Hepatocyte (in vitro differentiated cells): ENCODE measurements at regions not wholly inside any gene's neighbourhood (a gene's known extent, or its start where the extent isn't known, plus 50 kb on each side); places are given as distances from the start of the nearest gene placed in this dataset.

Experiments
- DNase-seq: peaks from one replicate; pipeline ENCODE4 v3.0.0-alpha.2; 2016; ENCODE audit warnings: low spot score
- H2AFZ ChIP-seq: fragments of 200-600 bp; sonication (generic); 2 replicates; pipeline ENCODE4 v1.6.0; 2016; ENCODE audit warnings: antibody characterized with exemption, mild to moderate bottlenecking
- H3K27ac ChIP-seq: fragments of 200-600 bp; sonication (generic); 2 replicates; pipeline ENCODE4 v1.5.1; 2016; ENCODE audit warnings: mild to moderate bottlenecking
- H3K27me3 ChIP-seq: fragments of 200-600 bp; sonication (generic); 2 replicates; pipeline ENCODE4 v1.6.1; 2016
- H3K36me3 ChIP-seq: fragments of 200-600 bp; sonication (generic); replicated peaks from 2 replicates; pipeline ENCODE4 v1.5.1; 2016; ENCODE audit warnings: low read depth; ENCODE audit not compliant: insufficient read depth
- H3K4me1 ChIP-seq: fragments of 200-600 bp; sonication (generic); 2 replicates; pipeline ENCODE4 v1.5.1; 2016; ENCODE audit warnings: mild to moderate bottlenecking, moderate library complexity; ENCODE audit not compliant: insufficient read depth
- H3K4me2 ChIP-seq: fragments of 200-600 bp; sonication (generic); 2 replicates; pipeline ENCODE4 v1.6.0; 2016
- H3K4me3 ChIP-seq: fragments of 200-600 bp; sonication (generic); 2 replicates; pipeline ENCODE4 v1.5.1; 2016; ENCODE audit warnings: mild to moderate bottlenecking
- H3K79me2 ChIP-seq: fragments of 200-600 bp; sonication (generic); 2 replicates; pipeline ENCODE4 v1.6.0; 2017; ENCODE audit warnings: mild to moderate bottlenecking
- H3K9me2 ChIP-seq: fragments of 200-600 bp; sonication (generic); replicated peaks from 2 replicates; pipeline ENCODE4 v1.6.0; 2017; ENCODE audit warnings: mild to moderate bottlenecking; ENCODE audit not compliant: insufficient read depth
- H3K9me3 ChIP-seq: fragments of 200-600 bp; sonication (generic); 2 replicates; pipeline ENCODE4 v1.5.1; 2016; ENCODE audit warnings: low read depth, mild to moderate bottlenecking
- H4K20me1 ChIP-seq: fragments of 200-600 bp; sonication (generic); 2 replicates; pipeline ENCODE4 v1.6.0; 2016; ENCODE audit warnings: mild to moderate bottlenecking; ENCODE audit not compliant: insufficient read depth, poor library complexity, severe bottlenecking
- EZH2 ChIP-seq: fragments of 200-600 bp; sonication (generic); IDR thresholded peaks from 2 replicates; pipeline ENCODE4 v1.6.1; 2016; ENCODE audit warnings: antibody characterized with exemption, mild to moderate bottlenecking, borderline replicate concordance
- EZH2phosphoT487 ChIP-seq: fragments of 200-600 bp; sonication (generic); IDR thresholded peaks from one replicate; pipeline ENCODE4 v1.6.1; 2018; ENCODE audit warnings: antibody characterized with exemption, mild to moderate bottlenecking, low read depth, moderate library complexity; ENCODE audit not compliant: unreplicated experiment, severe bottlenecking
- WGBS: methylation state at CpG from one replicate; pipeline ENCODE4 v1.1.6; 2016; ENCODE audit warnings: low lambda C conversion rate; ENCODE audit errors: missing lambda C conversion rate; 5-methylcytosine and 5-hydroxymethylcytosine counted together
- TF ChIP-seq, protein P1 (sequence below): fragments of 200-600 bp; sonication (generic); IDR thresholded peaks from 2 replicates; pipeline ENCODE4 v1.5.1; 2016; ENCODE audit warnings: antibody characterized with exemption, mild to moderate bottlenecking; ENCODE audit not compliant: poor library complexity

DNA sequence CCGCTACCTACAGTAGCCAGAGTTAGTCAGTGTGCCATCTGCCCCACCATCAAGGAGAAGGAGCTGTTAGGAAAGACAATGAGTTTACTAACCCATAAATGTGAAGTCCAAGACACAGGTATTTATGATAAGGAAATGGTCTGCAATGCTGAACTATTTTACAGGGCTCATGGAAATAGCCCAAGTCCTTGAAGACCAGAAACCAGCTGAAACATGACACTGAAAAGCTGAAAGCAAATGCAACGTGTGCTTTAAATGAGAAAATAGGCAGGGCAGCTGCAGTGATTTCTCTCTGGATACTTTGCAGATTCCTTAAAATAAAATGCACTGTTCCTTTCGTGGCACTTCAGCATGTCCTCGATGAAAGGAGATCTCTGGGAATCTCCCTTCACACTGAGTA lies 256.4 kb upstream of the TCF4 start:
- Histone ChIP-seq H4K20me1 (no peaks in the 10 kb centered on the region), H3K79me2 (no peaks in the 10 kb centered on the region), H3K4me2 (no peak overlapping the region), H3K4me3 (no peak overlapping the region), H3K9me3 (no peaks in the 10 kb centered on the region), H3K4me1 (no peaks in the 10 kb centered on the region), H2AFZ (no peak overlapping the region), H3K27me3 (no peaks in the 10 kb centered on the region), H3K27ac (no peak overlapping the region), H3K36me3 (no peaks in the 10 kb centered on the region), H3K9me2 (no peaks in the 10 kb centered on the region)
- no peak for TF ChIP-seq EZH2
- no peak for TF ChIP-seq EZH2phosphoT487
- TF ChIP-seq, protein P1, sequence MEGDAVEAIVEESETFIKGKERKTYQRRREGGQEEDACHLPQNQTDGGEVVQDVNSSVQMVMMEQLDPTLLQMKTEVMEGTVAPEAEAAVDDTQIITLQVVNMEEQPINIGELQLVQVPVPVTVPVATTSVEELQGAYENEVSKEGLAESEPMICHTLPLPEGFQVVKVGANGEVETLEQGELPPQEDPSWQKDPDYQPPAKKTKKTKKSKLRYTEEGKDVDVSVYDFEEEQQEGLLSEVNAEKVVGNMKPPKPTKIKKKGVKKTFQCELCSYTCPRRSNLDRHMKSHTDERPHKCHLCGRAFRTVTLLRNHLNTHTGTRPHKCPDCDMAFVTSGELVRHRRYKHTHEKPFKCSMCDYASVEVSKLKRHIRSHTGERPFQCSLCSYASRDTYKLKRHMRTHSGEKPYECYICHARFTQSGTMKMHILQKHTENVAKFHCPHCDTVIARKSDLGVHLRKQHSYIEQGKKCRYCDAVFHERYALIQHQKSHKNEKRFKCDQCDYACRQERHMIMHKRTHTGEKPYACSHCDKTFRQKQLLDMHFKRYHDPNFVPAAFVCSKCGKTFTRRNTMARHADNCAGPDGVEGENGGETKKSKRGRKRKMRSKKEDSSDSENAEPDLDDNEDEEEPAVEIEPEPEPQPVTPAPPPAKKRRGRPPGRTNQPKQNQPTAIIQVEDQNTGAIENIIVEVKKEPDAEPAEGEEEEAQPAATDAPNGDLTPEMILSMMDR = no peak
- no peak for DNase-seq
- WGBS = 48% methylated on average over 4 of the region's 4 CpGs

DNA sequence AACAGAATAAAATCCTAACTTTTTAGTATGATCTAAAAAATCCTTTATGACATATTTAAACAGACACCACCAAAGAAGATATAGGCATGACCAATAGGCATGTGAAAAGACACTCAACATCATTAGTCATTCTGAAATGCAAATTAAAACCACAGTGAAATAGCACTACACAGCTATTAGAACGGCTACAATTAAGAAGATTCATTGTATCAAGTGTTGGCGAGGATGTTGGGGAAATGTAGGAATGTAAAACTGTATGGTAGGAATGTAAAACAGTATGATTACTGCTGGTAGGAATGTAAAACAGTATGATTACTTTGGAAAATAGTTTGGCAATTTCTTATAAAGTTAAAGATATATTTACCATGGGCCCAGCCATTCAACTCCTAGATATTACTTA lies 253.3 kb upstream of the TCF4 start:
- Histone ChIP-seq H4K20me1 (no peaks in the 10 kb centered on the region), H3K9me3 (no peaks in the 10 kb centered on the region), H3K4me2 (no peak overlapping the region), H3K9me2 (no peaks in the 10 kb centered on the region), H3K4me3 (no peak overlapping the region), H2AFZ (no peak overlapping the region), H3K79me2 (no peaks in the 10 kb centered on the region), H3K4me1 (no peaks in the 10 kb centered on the region), H3K27me3 (no peaks in the 10 kb centered on the region), H3K27ac (no peak overlapping the region), H3K36me3 (no peaks in the 10 kb centered on the region)
- 94% methylated on average over 2 of the region's 2 CpGs for WGBS
- TF ChIP-seq EZH2 (no peak), EZH2phosphoT487 (no peak)
- TF ChIP-seq, protein P1 = no peak
- DNase-seq = no peak

DNA sequence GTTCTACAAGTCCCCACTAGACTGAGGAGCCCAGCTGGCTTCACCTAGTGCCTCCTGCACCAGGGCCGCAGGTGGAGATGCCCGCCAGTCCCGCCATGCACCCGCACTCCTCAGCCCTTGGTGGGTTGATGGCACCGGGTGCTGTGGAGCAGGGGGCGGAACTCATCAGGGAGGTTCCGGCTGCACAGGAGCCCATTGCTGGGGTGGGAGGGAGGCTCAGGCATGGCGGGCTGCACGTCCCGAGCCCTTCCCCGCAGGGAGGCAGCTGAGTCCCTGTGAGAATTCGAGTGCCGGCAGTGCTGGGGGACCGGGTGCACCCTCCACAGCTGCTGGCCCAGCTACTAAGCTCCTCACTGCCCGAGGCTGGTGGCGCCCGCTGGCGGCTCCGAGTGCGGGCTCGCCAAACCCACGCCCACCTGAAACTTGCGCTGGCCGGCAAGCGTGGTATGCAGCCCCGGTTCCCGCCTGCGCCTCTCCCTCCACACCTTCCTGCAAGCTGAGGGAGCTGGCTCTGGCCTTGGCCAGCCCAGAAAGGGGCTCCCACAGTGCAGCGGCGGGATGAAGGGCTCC lies 252.7 kb upstream of the TCF4 start:
- no peaks in the 10 kb centered on the region for H3K79me2 ChIP-seq
- no peak overlapping the region for H3K27ac ChIP-seq
- no peak overlapping the region for H3K4me3 ChIP-seq
- no peak overlapping the region for H3K4me2 ChIP-seq
- H3K27me3 ChIP-seq = no peaks in the 10 kb centered on the region
- H3K36me3 ChIP-seq = no peaks in the 10 kb centered on the region
- DNase-seq = no peak
- TF ChIP-seq, protein P1 = no peak
- no peak for TF ChIP-seq EZH2phosphoT487
- no peak for TF ChIP-seq EZH2
- 96% methylated on average over 27 of the region's 30 CpGs for WGBS
- no peaks in the 10 kb centered on the region for H4K20me1 ChIP-seq
- H3K9me2 ChIP-seq = no peaks in the 10 kb centered on the region
- H3K9me3 ChIP-seq = no peaks in the 10 kb centered on the region
- H2AFZ ChIP-seq = no peak overlapping the region
- H3K4me1 ChIP-seq = no peaks in the 10 kb centered on the region

DNA sequence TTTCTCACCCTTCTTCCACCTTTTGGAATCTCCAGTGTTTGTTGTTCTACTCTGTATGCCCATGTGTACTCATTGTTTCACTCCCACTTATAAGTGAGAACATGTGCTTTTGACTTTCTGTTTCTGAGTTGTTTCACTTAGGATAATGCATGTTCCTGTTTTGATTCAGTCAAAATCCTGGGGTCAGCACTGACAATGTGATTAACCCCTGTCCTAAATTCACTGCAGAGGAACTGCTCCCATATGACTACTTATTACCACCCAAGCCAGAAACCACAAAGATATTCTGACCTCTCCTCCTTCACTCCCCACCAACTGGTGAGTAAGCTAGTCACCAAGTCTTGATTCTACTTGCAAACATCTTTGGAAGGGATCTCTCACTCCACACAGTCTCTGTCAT lies 251.4 kb upstream of the TCF4 start:
- no peak overlapping the region for H3K27ac ChIP-seq
- H3K27me3 ChIP-seq = no peaks in the 10 kb centered on the region
- no peaks in the 10 kb centered on the region for H3K9me2 ChIP-seq
- H2AFZ ChIP-seq = no peak overlapping the region
- H4K20me1 ChIP-seq = no peaks in the 10 kb centered on the region
- DNase-seq = no peak
- H3K79me2 ChIP-seq = no peaks in the 10 kb centered on the region
- H3K9me3 ChIP-seq = no peaks in the 10 kb centered on the region
- no peak overlapping the region for H3K4me2 ChIP-seq
- H3K4me1 ChIP-seq = no peaks in the 10 kb centered on the region
- TF ChIP-seq EZH2phosphoT487 = no peak
- no peak for TF ChIP-seq EZH2
- TF ChIP-seq, protein P1 = no peak
- no peak overlapping the region for H3K4me3 ChIP-seq
- no peaks in the 10 kb centered on the region for H3K36me3 ChIP-seq
